ENCODE measurements at regions not wholly inside any gene's neighbourhood (a gene's known extent, or its start where the extent isn't known, plus 50 kb on each side); places are given as distances from the start of the nearest gene placed in this dataset.

GRCh38 chr17:36668824-36669223 is 67.4 kb downstream of the MRM1 start:
- Histone ChIP-seq H3K4me3 (no peak overlapping the region), H3K27me3 (peaks cover 3% of the 10 kb centered on the region), H3K9me2 (replicated peaks; ENCODE audit: insufficient read depth) (no peaks in the 10 kb centered on the region), H3K4me1 (ENCODE audit: insufficient read depth) (no peaks in the 10 kb centered on the region), H4K20me1 (ENCODE audit: insufficient read depth, poor library complexity, severe bottlenecking) (no peaks in the 10 kb centered on the region), H3K27ac (no peak overlapping the region), H3K79me2 (no peaks in the 10 kb centered on the region), H3K4me2 (no peak overlapping the region), H3K9me3 (ENCODE audit: low read depth) (no peaks in the 10 kb centered on the region), H2AFZ (no peak overlapping the region), H3K36me3 (replicated peaks; ENCODE audit: insufficient read depth, low read depth) (no peaks in the 10 kb centered on the region)
- DNase-seq (ENCODE audit: low spot score), result no peak
- 83% methylated on average over 1 of the region's 1 CpG for WGBS (ENCODE audit: low lambda C conversion rate, missing lambda C conversion rate)
- TF ChIP-seq EZH2phosphoT487 (IDR thresholded peaks at IDR 0.05; ENCODE audit: low read depth, severe bottlenecking, unreplicated experiment) (no peak), EZH2 (IDR thresholded peaks at IDR 0.05; ENCODE audit: borderline replicate concordance) (no peak), CTCF (IDR thresholded peaks at IDR 0.05; ENCODE audit: poor library complexity) (no peak)

GRCh38 chr17:36671144-36671543 is 69.8 kb downstream of the MRM1 start:
- no peaks in the 10 kb centered on the region for H4K20me1 ChIP-seq (ENCODE audit: insufficient read depth, poor library complexity, severe bottlenecking)
- no peaks in the 10 kb centered on the region for H3K79me2 ChIP-seq
- no peaks in the 10 kb centered on the region for H3K27me3 ChIP-seq
- no peak overlapping the region for H3K4me2 ChIP-seq
- no peaks in the 10 kb centered on the region for H3K9me2 ChIP-seq (replicated peaks; ENCODE audit: insufficient read depth)
- H3K4me1 ChIP-seq (ENCODE audit: insufficient read depth), result no peaks in the 10 kb centered on the region
- no peak for DNase-seq (ENCODE audit: low spot score)
- H3K27ac ChIP-seq, result no peak overlapping the region
- H3K9me3 ChIP-seq (ENCODE audit: low read depth), result no peaks in the 10 kb centered on the region
- no peak overlapping the region for H2AFZ ChIP-seq
- no peaks in the 10 kb centered on the region for H3K36me3 ChIP-seq (replicated peaks; ENCODE audit: insufficient read depth, low read depth)
- no peak overlapping the region for H3K4me3 ChIP-seq
- WGBS (ENCODE audit: low lambda C conversion rate, missing lambda C conversion rate), result 69% methylated on average over 3 of the region's 3 CpGs
- TF ChIP-seq EZH2phosphoT487 (IDR thresholded peaks at IDR 0.05; ENCODE audit: low read depth, severe bottlenecking, unreplicated experiment) (no peak), CTCF (IDR thresholded peaks at IDR 0.05; ENCODE audit: poor library complexity) (no peak), EZH2 (IDR thresholded peaks at IDR 0.05; ENCODE audit: borderline replicate concordance) (no peak)

- DNase-seq (ENCODE audit: low spot score), result no peak
- Histone ChIP-seq H3K4me1 (ENCODE audit: insufficient read depth) (no peaks in the 10 kb centered on the region), H3K36me3 (replicated peaks; ENCODE audit: insufficient read depth, low read depth) (no peaks in the 10 kb centered on the region), H4K20me1 (ENCODE audit: insufficient read depth, poor library complexity, severe bottlenecking) (no peaks in the 10 kb centered on the region), H3K79me2 (no peaks in the 10 kb centered on the region), H3K4me3 (no peak overlapping the region), H3K4me2 (no peak overlapping the region), H3K9me2 (replicated peaks; ENCODE audit: insufficient read depth) (no peaks in the 10 kb centered on the region), H3K9me3 (ENCODE audit: low read depth) (no peaks in the 10 kb centered on the region), H2AFZ (no peak overlapping the region), H3K27ac (no peak overlapping the region), H3K27me3 (no peaks in the 10 kb centered on the region)
- TF ChIP-seq EZH2 (IDR thresholded peaks at IDR 0.05; ENCODE audit: borderline replicate concordance) (no peak), EZH2phosphoT487 (IDR thresholded peaks at IDR 0.05; ENCODE audit: low read depth, severe bottlenecking, unreplicated experiment) (no peak), CTCF (IDR thresholded peaks at IDR 0.05; ENCODE audit: poor library complexity) (no peak)
- 91% methylated on average over 7 of the region's 7 CpGs for WGBS (ENCODE audit: low lambda C conversion rate, missing lambda C conversion rate)
These were observed 71.1 kb downstream of the MRM1 start for GRCh38 chr17:36672403-36672918.

- Histone ChIP-seq H3K79me2 (no peaks in the 10 kb centered on the region), H3K4me3 (no peak overlapping the region), H3K4me1 (ENCODE audit: insufficient read depth) (no peaks in the 10 kb centered on the region), H3K9me2 (replicated peaks; ENCODE audit: insufficient read depth) (no peaks in the 10 kb centered on the region), H2AFZ (no peak overlapping the region), H3K9me3 (ENCODE audit: low read depth) (no peaks in the 10 kb centered on the region), H3K4me2 (no peak overlapping the region), H3K27ac (no peak overlapping the region), H3K27me3 (no peaks in the 10 kb centered on the region), H3K36me3 (replicated peaks; ENCODE audit: insufficient read depth, low read depth) (no peaks in the 10 kb centered on the region), H4K20me1 (ENCODE audit: insufficient read depth, poor library complexity, severe bottlenecking) (no peaks in the 10 kb centered on the region)
- WGBS (ENCODE audit: low lambda C conversion rate, missing lambda C conversion rate), result 94% methylated on average over 5 of the region's 5 CpGs
- DNase-seq (ENCODE audit: low spot score), result no peak
- TF ChIP-seq EZH2 (IDR thresholded peaks at IDR 0.05; ENCODE audit: borderline replicate concordance) (no peak), EZH2phosphoT487 (IDR thresholded peaks at IDR 0.05; ENCODE audit: low read depth, severe bottlenecking, unreplicated experiment) (no peak), CTCF (IDR thresholded peaks at IDR 0.05; ENCODE audit: poor library complexity) (no peak)
These were observed 71.7 kb downstream of the MRM1 start for GRCh38 chr17:36673068-36673467.

Data from hepatocyte (in vitro differentiated cells).